ENCODE measurements at regions not wholly inside any gene's neighbourhood (a gene's known extent, or its start where the extent isn't known, plus 50 kb on each side); places are given as distances from the start of the nearest gene placed in this dataset.

GRCh38 chr2:234631646-234632514 is 135.0 kb upstream of the ARL4C start:
- ChIA-PET CTCF (no interaction called here), POLR2A (no interaction called here)
- Mint-ChIP-seq H3K36me3 (ENCODE audit: low read depth) (no peaks in the 10 kb centered on the region), H3K9me3 (ENCODE audit: low read depth) (peaks cover 2% of the 10 kb centered on the region), H3K4me1 (no peaks in the 10 kb centered on the region), H3K4me3 (no peak overlapping the region), H3K27me3 (peaks cover 10% of the 10 kb centered on the region), H3K27ac (no peak overlapping the region)
- DNase-seq (no peak), ATAC-seq (no peak)
- intact Hi-C loops (cut with DNase I, micrococcal nuclease), result no loop called here

GRCh38 chr2:234630801-234631261 is 133.9 kb upstream of the ARL4C start:
- ChIA-PET CTCF (no interaction called here), POLR2A (no interaction called here)
- Mint-ChIP-seq H3K4me1 (no peaks in the 10 kb centered on the region), H3K27ac (no peak overlapping the region), H3K36me3 (ENCODE audit: low read depth) (no peaks in the 10 kb centered on the region), H3K27me3 (peaks cover 12% of the 10 kb centered on the region), H3K9me3 (ENCODE audit: low read depth) (no peaks in the 10 kb centered on the region), H3K4me3 (no peak overlapping the region)
- ATAC-seq (no peak), DNase-seq (no peak)
- intact Hi-C loops (cut with DNase I, micrococcal nuclease), result no loop called here

- intact Hi-C loops (cut with DNase I, micrococcal nuclease), result no loop called here
- no peak overlapping the region for H3K27ac Mint-ChIP-seq
- ATAC-seq (no peak), DNase-seq (no peak)
- ChIA-PET POLR2A (no interaction called here), CTCF (no interaction called here)
- H3K27me3 Mint-ChIP-seq, result peaks cover 12% of the 10 kb centered on the region
- H3K4me1 Mint-ChIP-seq, result no peaks in the 10 kb centered on the region
- no peaks in the 10 kb centered on the region for H3K9me3 Mint-ChIP-seq (ENCODE audit: low read depth)
- H3K4me3 Mint-ChIP-seq, result no peak overlapping the region
- no peaks in the 10 kb centered on the region for H3K36me3 Mint-ChIP-seq (ENCODE audit: low read depth)
Observed at GRCh38 chr2:234629596-234629995, 132.7 kb upstream of the ARL4C start.

GRCh38 chr2:234628953-234629352 is 132.1 kb upstream of the ARL4C start:
- DNase-seq (no peak), ATAC-seq (no peak)
- ChIA-PET CTCF (no interaction called here), POLR2A (no interaction called here)
- H3K4me1 Mint-ChIP-seq, result no peaks in the 10 kb centered on the region
- no peak overlapping the region for H3K27ac Mint-ChIP-seq
- no peak overlapping the region for H3K4me3 Mint-ChIP-seq
- intact Hi-C loops (cut with DNase I, micrococcal nuclease), result no loop called here
- H3K27me3 Mint-ChIP-seq, result peaks cover 12% of the 10 kb centered on the region
- H3K9me3 Mint-ChIP-seq (ENCODE audit: low read depth), result no peaks in the 10 kb centered on the region
- H3K36me3 Mint-ChIP-seq (ENCODE audit: low read depth), result no peaks in the 10 kb centered on the region

- H3K4me3 Mint-ChIP-seq, result no peak overlapping the region
- ATAC-seq (no peak), DNase-seq (no peak)
- H3K27ac Mint-ChIP-seq, result no peak overlapping the region
- H3K36me3 Mint-ChIP-seq (ENCODE audit: low read depth), result no peaks in the 10 kb centered on the region
- intact Hi-C loops (cut with DNase I, micrococcal nuclease), result no loop called here
- peaks cover 12% of the 10 kb centered on the region for H3K27me3 Mint-ChIP-seq
- POLR2A ChIA-PET, result no interaction called here
- CTCF ChIA-PET, result interaction anchor here (2.6 kb wide), 1 partner anchor 11 kb away, joined by 5 read pairs; no protein-coding TSS in a partner anchor
- H3K9me3 Mint-ChIP-seq (ENCODE audit: low read depth), result no peaks in the 10 kb centered on the region
- no peaks in the 10 kb centered on the region for H3K4me1 Mint-ChIP-seq
Observed at GRCh38 chr2:234627308-234627707, 130.4 kb upstream of the ARL4C start.

GRCh38 chr2:234626566-234627130 is 129.8 kb upstream of the ARL4C start:
- no peak overlapping the region for H3K4me3 Mint-ChIP-seq
- no peaks in the 10 kb centered on the region for H3K36me3 Mint-ChIP-seq (ENCODE audit: low read depth)
- H3K4me1 Mint-ChIP-seq, result no peaks in the 10 kb centered on the region
- ChIA-PET POLR2A (no interaction called here), CTCF (interaction anchor here (0.6 to 2.6 kb wide), 2 partner anchors 10 to 984 kb away, joined by 3 to 5 read pairs; no protein-coding TSS in a partner anchor)
- intact Hi-C loops (cut with DNase I, micrococcal nuclease), result no loop called here
- H3K9me3 Mint-ChIP-seq (ENCODE audit: low read depth), result no peaks in the 10 kb centered on the region
- H3K27me3 Mint-ChIP-seq, result peaks cover 11% of the 10 kb centered on the region
- no peak for ATAC-seq
- no peak for DNase-seq
- no peak overlapping the region for H3K27ac Mint-ChIP-seq

- ChIA-PET CTCF (interaction anchor here (0.6 to 2.6 kb wide), 4 partner anchors 10 to 1467 kb away, joined by 3 to 5 read pairs (median 3); no protein-coding TSS in a partner anchor), POLR2A (no interaction called here)
- no peaks in the 10 kb centered on the region for H3K4me1 Mint-ChIP-seq
- H3K9me3 Mint-ChIP-seq (ENCODE audit: low read depth), result no peaks in the 10 kb centered on the region
- ATAC-seq (no peak), DNase-seq (no peak)
- no peak overlapping the region for H3K4me3 Mint-ChIP-seq
- no peaks in the 10 kb centered on the region for H3K36me3 Mint-ChIP-seq (ENCODE audit: low read depth)
- intact Hi-C loops (cut with DNase I, micrococcal nuclease), result no loop called here
- peaks cover 9% of the 10 kb centered on the region for H3K27me3 Mint-ChIP-seq
- H3K27ac Mint-ChIP-seq, result no peak overlapping the region
Observed at GRCh38 chr2:234625626-234626250, 128.9 kb upstream of the ARL4C start.

GRCh38 chr2:234623521-234623991 is 126.7 kb upstream of the ARL4C start:
- ATAC-seq (no peak), DNase-seq (no peak)
- H3K27ac Mint-ChIP-seq, result no peak overlapping the region
- peaks cover 2% of the 10 kb centered on the region for H3K27me3 Mint-ChIP-seq
- no peaks in the 10 kb centered on the region for H3K9me3 Mint-ChIP-seq (ENCODE audit: low read depth)
- H3K4me3 Mint-ChIP-seq, result no peak overlapping the region
- intact Hi-C loops (cut with DNase I, micrococcal nuclease), result no loop called here
- peaks cover 8% of the 10 kb centered on the region for H3K4me1 Mint-ChIP-seq
- H3K36me3 Mint-ChIP-seq (ENCODE audit: low read depth), result no peaks in the 10 kb centered on the region
- CTCF ChIA-PET, result interaction anchor here (0.8 to 1.6 kb wide), 2 partner anchors 10 to 13 kb away, joined by 3 to 4 read pairs; no protein-coding TSS in a partner anchor
- POLR2A ChIA-PET, result no interaction called here

GRCh38 chr2:234621120-234621519 is 124.2 kb upstream of the ARL4C start:
- Mint-ChIP-seq H3K27me3 (no peaks in the 10 kb centered on the region), H3K4me3 (no peak overlapping the region), H3K9me3 (ENCODE audit: low read depth) (no peaks in the 10 kb centered on the region), H3K4me1 (peaks cover 8% of the 10 kb centered on the region), H3K27ac (no peak overlapping the region), H3K36me3 (ENCODE audit: low read depth) (no peaks in the 10 kb centered on the region)
- ATAC-seq (no peak), DNase-seq (no peak)
- ChIA-PET POLR2A (no interaction called here), CTCF (no interaction called here)
- intact Hi-C loops (cut with DNase I, micrococcal nuclease), result no loop called here

GRCh38 chr2:234620018-234620417 is 123.1 kb upstream of the ARL4C start:
- Mint-ChIP-seq H3K9me3 (ENCODE audit: low read depth) (no peaks in the 10 kb centered on the region), H3K27ac (no peak overlapping the region), H3K27me3 (no peaks in the 10 kb centered on the region), H3K36me3 (ENCODE audit: low read depth) (no peaks in the 10 kb centered on the region), H3K4me1 (peaks cover 8% of the 10 kb centered on the region), H3K4me3 (no peak overlapping the region)
- no peak for DNase-seq
- intact Hi-C loops (cut with DNase I, micrococcal nuclease), result no loop called here
- ATAC-seq, result peak; percentile 78
- ChIA-PET CTCF (no interaction called here), POLR2A (no interaction called here)

GRCh38 chr2:234615643-234616356 is 118.9 kb upstream of the ARL4C start:
- POLR2A ChIA-PET, result no interaction called here
- Mint-ChIP-seq H3K27me3 (peaks cover 6% of the 10 kb centered on the region), H3K36me3 (ENCODE audit: low read depth) (no peaks in the 10 kb centered on the region), H3K27ac (no peak overlapping the region), H3K4me1 (peaks cover 8% of the 10 kb centered on the region), H3K4me3 (no peak overlapping the region), H3K9me3 (ENCODE audit: low read depth) (peaks cover 4% of the 10 kb centered on the region)
- intact Hi-C loops (cut with DNase I, micrococcal nuclease), result no loop called here
- no peak for ATAC-seq
- CTCF ChIA-PET, result interaction anchor here (1.7 kb wide), 1 partner anchor 10 kb away, joined by 5 read pairs; no protein-coding TSS in a partner anchor
- no peak for DNase-seq
